ENCODE measurements at regions not wholly inside any gene's neighbourhood (a gene's known extent, or its start where the extent isn't known, plus 50 kb on each side); places are given as distances from the start of the nearest gene placed in this dataset.

- H3K9me3 ChIP-seq (ENCODE audit: insufficient read depth, low read depth, low read length) = peaks cover 13% of the 10 kb centered on the region; the same call in 1 of the 2 replicates
- H3K4me1 ChIP-seq (ENCODE audit: insufficient read depth, low read length, poor library complexity, severe bottlenecking) = no peaks in the 10 kb centered on the region
- no peaks in the 10 kb centered on the region for H3K79me2 ChIP-seq (ENCODE audit: insufficient read depth, low read length)
- H3K9ac ChIP-seq (ENCODE audit: low read depth, low read length, poor library complexity, severe bottlenecking) = no peak overlapping the region
- H3K27me3 ChIP-seq (ENCODE audit: insufficient read depth, low read length, poor library complexity, severe bottlenecking) = no peaks in the 10 kb centered on the region
- H3K36me3 ChIP-seq (ENCODE audit: insufficient read depth, low read length) = no peaks in the 10 kb centered on the region
- H3F3A ChIP-seq (ENCODE audit: low read depth) = no peaks in the 10 kb centered on the region
- no peak for TF ChIP-seq EZH2phosphoT487 (IDR thresholded peaks at IDR 0.05; ENCODE audit: borderline replicate concordance)
- TF ChIP-seq CTCF (conservative IDR thresholded peaks at IDR 0.05; ENCODE audit: low read length) = no peak
- H2AFZ ChIP-seq (ENCODE audit: low read length) = no peak overlapping the region
- H3K4me2 ChIP-seq (ENCODE audit: low read depth, low read length, poor library complexity, severe bottlenecking) = no peak overlapping the region
- no peaks in the 10 kb centered on the region for H4K20me1 ChIP-seq (ENCODE audit: insufficient read depth, low read length, poor library complexity, severe bottlenecking)
- no peak overlapping the region for H3K4me3 ChIP-seq (ENCODE audit: low read length, poor library complexity, severe bottlenecking)
- H3K9me2 ChIP-seq (replicated peaks; ENCODE audit: low read depth, low read length) = no peaks in the 10 kb centered on the region
Observed at GRCh38 chr1:29824511-29825273, 588.4 kb downstream of the PTPRU start.

- no peaks in the 10 kb centered on the region for H3K9me2 ChIP-seq (replicated peaks; ENCODE audit: low read depth, low read length)
Observed at GRCh38 chr1:29824025-29824424, 587.7 kb downstream of the PTPRU start.

GRCh38 chr1:29823561-29823960 is 587.2 kb downstream of the PTPRU start:
- no peaks in the 10 kb centered on the region for H3K9me2 ChIP-seq (replicated peaks; ENCODE audit: low read depth, low read length)
- TF ChIP-seq CTCF (conservative IDR thresholded peaks at IDR 0.05; ENCODE audit: low read length) (no peak), EZH2phosphoT487 (IDR thresholded peaks at IDR 0.05; ENCODE audit: borderline replicate concordance) (no peak)
- no peaks in the 10 kb centered on the region for H3K4me1 ChIP-seq (ENCODE audit: insufficient read depth, low read length, poor library complexity, severe bottlenecking)
- no peak overlapping the region for H3K9ac ChIP-seq (ENCODE audit: low read depth, low read length, poor library complexity, severe bottlenecking)
- H3K9me3 ChIP-seq (ENCODE audit: insufficient read depth, low read depth, low read length) = peaks cover 13% of the 10 kb centered on the region; the same call in 1 of the 2 replicates
- no peaks in the 10 kb centered on the region for H4K20me1 ChIP-seq (ENCODE audit: insufficient read depth, low read length, poor library complexity, severe bottlenecking)
- no peak overlapping the region for H2AFZ ChIP-seq (ENCODE audit: low read length)
- H3K27me3 ChIP-seq (ENCODE audit: insufficient read depth, low read length, poor library complexity, severe bottlenecking) = no peaks in the 10 kb centered on the region
- H3K4me3 ChIP-seq (ENCODE audit: low read length, poor library complexity, severe bottlenecking) = no peak overlapping the region
- no peaks in the 10 kb centered on the region for H3K79me2 ChIP-seq (ENCODE audit: insufficient read depth, low read length)
- no peaks in the 10 kb centered on the region for H3K36me3 ChIP-seq (ENCODE audit: insufficient read depth, low read length)
- H3F3A ChIP-seq (ENCODE audit: low read depth) = no peaks in the 10 kb centered on the region
- H3K4me2 ChIP-seq (ENCODE audit: low read depth, low read length, poor library complexity, severe bottlenecking) = no peak overlapping the region

More at GRCh38 chr1:29824025-29824424, 587.7 kb downstream of the PTPRU start:
- Histone ChIP-seq H3K4me2 (ENCODE audit: low read depth, low read length, poor library complexity, severe bottlenecking) (no peak overlapping the region), H3K9me3 (ENCODE audit: insufficient read depth, low read depth, low read length) (peaks cover 13% of the 10 kb centered on the region; the same call in 1 of the 2 replicates), H3K27me3 (ENCODE audit: insufficient read depth, low read length, poor library complexity, severe bottlenecking) (no peaks in the 10 kb centered on the region), H3K36me3 (ENCODE audit: insufficient read depth, low read length) (no peaks in the 10 kb centered on the region), H3K9ac (ENCODE audit: low read depth, low read length, poor library complexity, severe bottlenecking) (no peak overlapping the region), H3K79me2 (ENCODE audit: insufficient read depth, low read length) (no peaks in the 10 kb centered on the region), H3K4me3 (ENCODE audit: low read length, poor library complexity, severe bottlenecking) (no peak overlapping the region), H4K20me1 (ENCODE audit: insufficient read depth, low read length, poor library complexity, severe bottlenecking) (no peaks in the 10 kb centered on the region), H3F3A (ENCODE audit: low read depth) (no peaks in the 10 kb centered on the region), H2AFZ (ENCODE audit: low read length) (no peak overlapping the region), H3K4me1 (ENCODE audit: insufficient read depth, low read length, poor library complexity, severe bottlenecking) (no peaks in the 10 kb centered on the region)
- TF ChIP-seq EZH2phosphoT487 (IDR thresholded peaks at IDR 0.05; ENCODE audit: borderline replicate concordance) = no peak
- TF ChIP-seq CTCF (conservative IDR thresholded peaks at IDR 0.05; ENCODE audit: low read length) = no peak
